ENCODE measurements at regions not wholly inside any gene's neighbourhood (a gene's known extent, or its start where the extent isn't known, plus 50 kb on each side); places are given as distances from the start of the nearest gene placed in this dataset.

GRCh38 chr13:97639236-97639635 lies 205.3 kb downstream of the RAP2A start:
- no peak for DNase-seq

- DNase-seq = no peak
These were observed 206.3 kb downstream of the RAP2A start for GRCh38 chr13:97640268-97640667.

GRCh38 chr13:97648171-97648880 lies 214.4 kb downstream of the RAP2A start:
- DNase-seq = no peak

GRCh38 chr13:97648881-97649224 lies 214.9 kb downstream of the RAP2A start:
- no peak for DNase-seq

- no peak for DNase-seq
These were observed 219.6 kb downstream of the RAP2A start for GRCh38 chr13:97653443-97654140.

- no peak for DNase-seq
These were observed 220.3 kb downstream of the RAP2A start for GRCh38 chr13:97654236-97654635.

- DNase-seq = no peak
These were observed 224.6 kb downstream of the RAP2A start for GRCh38 chr13:97658556-97658955.

- DNase-seq = peak in 4 of 14 donors; percentile 0 to 14 (median 7)
These were observed 225.6 kb downstream of the RAP2A start for GRCh38 chr13:97659602-97660001.

GRCh38 chr13:97660594-97661260 lies 226.8 kb downstream of the RAP2A start:
- DNase-seq = no peak

GRCh38 chr13:97686594-97686993 lies 252.6 kb downstream of the RAP2A start:
- no peak for DNase-seq

GRCh38 chr13:97692628-97693027 lies 258.7 kb downstream of the RAP2A start:
- DNase-seq = no peak

- DNase-seq = no peak
These were observed 257.8 kb upstream of the IPO5 start for GRCh38 chr13:97695684-97696083.

GRCh38 chr13:97696921-97697320 lies 256.6 kb upstream of the IPO5 start:
- DNase-seq = no peak

GRCh38 chr13:97700306-97700848 lies 253.1 kb upstream of the IPO5 start:
- no peak for DNase-seq

- no peak for DNase-seq
These were observed 250.9 kb upstream of the IPO5 start for GRCh38 chr13:97702614-97703013.

GRCh38 chr13:97710797-97711196 lies 242.7 kb upstream of the IPO5 start:
- DNase-seq = no peak

- DNase-seq = no peak
These were observed 240.7 kb upstream of the IPO5 start for GRCh38 chr13:97712770-97713169.

- no peak for DNase-seq
These were observed 237.7 kb upstream of the IPO5 start for GRCh38 chr13:97715763-97716162.

GRCh38 chr13:97716746-97717145 lies 236.7 kb upstream of the IPO5 start:
- no peak for DNase-seq

GRCh38 chr13:97719736-97720135 lies 233.7 kb upstream of the IPO5 start:
- no peak for DNase-seq

- DNase-seq = no peak
These were observed 232.6 kb upstream of the IPO5 start for GRCh38 chr13:97720896-97721295.

- DNase-seq = no peak
These were observed 229.8 kb upstream of the IPO5 start for GRCh38 chr13:97723655-97724054.

- DNase-seq = no peak
These were observed 229.0 kb upstream of the IPO5 start for GRCh38 chr13:97724450-97724849.
